GM12878 (cell line): ENCODE measurements at regions not wholly inside any gene's neighbourhood (a gene's known extent, or its start where the extent isn't known, plus 50 kb on each side); places are given as distances from the start of the nearest gene placed in this dataset.
A peak's percentile ranks its signal among the peaks of the same experiment; 100 is the strongest.

Experiments
- ATAC-seq: fragments of 200-7000 bp; cut with Tn5 transposase; 3 replicates; pipeline ENCODE4 v1.9.1; 2020; ENCODE audit warnings: mild to moderate bottlenecking, moderate library complexity
- BruUV-seq: library from RNA; stranded (reverse); fragments of 400-500 nt; replicated peaks from 2 replicates; lab custom pipeline; 2021; lab: Mats Ljungman, UMichigan
- CTCF ChIA-PET: fragments of 300-600 bp; sonication (Branson Sonifier 250); formaldehyde crosslinking; extraction: SDS; loops from one replicate; lab custom pipeline; 2021; ENCODE audit warnings: inconsistent platforms; lab: Yijun Ruan, JAX
- POLR2A ChIA-PET: fragments of 350-600 bp; formaldehyde crosslinking; extraction: SDS; loops from one replicate; lab custom pipeline; 2021; ENCODE audit warnings: inconsistent platforms; lab: Charles Lee
- RAD21 ChIA-PET: fragments of 300-600 bp; sonication (Branson Sonifier 250); formaldehyde crosslinking; loops from one replicate; lab custom pipeline; 2023; ENCODE audit warnings: antibody characterized with exemption; ENCODE audit not compliant: unreplicated experiment; lab: Charles Lee
- SMC1A ChIA-PET: fragments of 300-600 bp; sonication (Branson Sonifier 250); formaldehyde crosslinking; loops from one replicate; lab custom pipeline; 2023; ENCODE audit not compliant: unreplicated experiment, uncharacterized antibody; lab: Charles Lee
- DNase-seq: peaks from one replicate; pipeline ENCODE4 v3.0.0-alpha.2; 2011; ENCODE audit warnings: low read depth, low spot score
- FAIRE-seq: peaks from 3 replicates; lab custom pipeline; 2011; peaks lifted over from hg19 to GRCh38; lab: Jason Lieb, UNC
- H2AFZ ChIP-seq: 2 replicates; pipeline ENCODE4 v1.6.0; 2011; ENCODE audit warnings: low read depth, low read length, control low read depth; ENCODE audit not compliant: control insufficient read depth
- H3K27ac ChIP-seq: 2 replicates; pipeline ENCODE4 v1.5.1; 2011; ENCODE audit warnings: control low read depth; ENCODE audit not compliant: control insufficient read depth, insufficient read depth
- H3K27me3 ChIP-seq, 2 experiments: replicated peaks in 1 of 2; 2 replicates each; pipeline versions ENCODE4 v1.6.0 to v1.6.1; 2011; ENCODE audit warnings: low read length in 1 of 2; ENCODE audit not compliant: control insufficient read depth in 2 of 2, insufficient read depth in 2 of 2
- H3K36me3 ChIP-seq, 2 experiments: 2 replicates each; pipeline ENCODE4 v1.5.1; 2011; ENCODE audit warnings: low read length in 1 of 2; ENCODE audit not compliant: control insufficient read depth in 2 of 2, insufficient read depth in 2 of 2
- H3K4me1 ChIP-seq: 2 replicates; pipeline ENCODE4 v1.6.1; 2011; ENCODE audit warnings: mild to moderate bottlenecking, low read length, moderate library complexity, mixed read lengths; ENCODE audit not compliant: control insufficient read depth, insufficient read depth
- H3K4me2 ChIP-seq: 2 replicates; pipeline ENCODE4 v1.6.0; 2011; ENCODE audit warnings: control low read depth; ENCODE audit not compliant: control insufficient read depth, insufficient read depth
- H3K4me3 ChIP-seq: fragments of 200-600 bp; sonication (generic); 2 replicates; pipeline ENCODE4 v1.5.1; 2016
- H3K79me2 ChIP-seq: 2 replicates; pipeline ENCODE4 v1.6.0; 2011; ENCODE audit warnings: low read length; ENCODE audit not compliant: control insufficient read depth, insufficient read depth
- H3K9ac ChIP-seq: 2 replicates; pipeline ENCODE4 v1.8.0; 2011; ENCODE audit warnings: low read length, control low read depth, mixed read lengths; ENCODE audit not compliant: control insufficient read depth, insufficient read depth
- H3K9me3 ChIP-seq: replicated peaks from 3 replicates; pipeline ENCODE4 v1.5.1; 2011; ENCODE audit warnings: mild to moderate bottlenecking, low read length; ENCODE audit not compliant: control insufficient read depth, insufficient read depth
- H4K20me1 ChIP-seq: 2 replicates; pipeline ENCODE4 v1.6.0; 2011; ENCODE audit not compliant: control insufficient read depth, insufficient read depth
- CBFB ChIP-seq: IDR thresholded peaks from 2 replicates; pipeline ENCODE4 v1.6.1; 2016; ENCODE audit warnings: antibody characterized with exemption, low read depth
- SPI1 ChIP-seq: IDR thresholded peaks from 2 replicates; pipeline ENCODE4 v1.6.1; 2011; ENCODE audit warnings: low read depth, mild to moderate bottlenecking, low read length, moderate library complexity, borderline replicate concordance; ENCODE audit not compliant: insufficient read depth
- ZNF622 ChIP-seq: fragments of 450-650 bp; IDR thresholded peaks from 2 replicates; pipeline ENCODE4 v1.6.1; 2017; ENCODE audit warnings: mild to moderate bottlenecking, inconsistent platforms
- WGBS: methylation state at CpG from one replicate; pipeline ENCODE4 v1.1.6; 2016; ENCODE audit warnings: low lambda C conversion rate; ENCODE audit not compliant: insufficient replicate concordance, insufficient coverage; ENCODE audit errors: missing lambda C conversion rate; 5-methylcytosine and 5-hydroxymethylcytosine counted together
- in situ Hi-C: fragments of 300-500 bp; cut with MboI; formaldehyde crosslinking; loops from 9 replicates; pipeline ENCODE4 v1.14.3; 2018; ENCODE audit warnings: mixed read lengths
- intact Hi-C: fragments of 100-400 bp; cut with micrococcal nuclease; formaldehyde crosslinking; loops from one replicate; pipeline ENCODE4 v1.14.2; 2022; ENCODE audit not compliant: unreplicated experiment
- TF ChIP-seq, protein P1 (sequence below): IDR thresholded peaks from 2 replicates; pipeline ENCODE4 v1.6.1; 2012; ENCODE audit warnings: low read length, inconsistent platforms
- TF ChIP-seq, protein P2 (sequence below): fragments of 450-650 bp; IDR thresholded peaks from 2 replicates; pipeline ENCODE4 v1.6.1; 2017; ENCODE audit warnings: mild to moderate bottlenecking
- TF ChIP-seq, protein P3 (sequence below): IDR thresholded peaks from 2 replicates; pipeline ENCODE4 v1.6.1; 2011; ENCODE audit warnings: low read depth, mild to moderate bottlenecking, low read length, moderate library complexity, borderline replicate concordance; ENCODE audit errors: extremely low read depth
- TF ChIP-seq, protein P4 (sequence below): IDR thresholded peaks from 2 replicates; pipeline ENCODE4 v1.6.1; 2012; ENCODE audit warnings: improper control_type of control experiment, low read depth, low read length; ENCODE audit not compliant: insufficient replicate concordance
- TF ChIP-seq, protein P5 (sequence below): fragments of 450-650 bp; IDR thresholded peaks from 2 replicates; pipeline ENCODE4 v1.6.1; 2016; ENCODE audit warnings: mild to moderate bottlenecking, moderate library complexity, borderline replicate concordance

DNA sequence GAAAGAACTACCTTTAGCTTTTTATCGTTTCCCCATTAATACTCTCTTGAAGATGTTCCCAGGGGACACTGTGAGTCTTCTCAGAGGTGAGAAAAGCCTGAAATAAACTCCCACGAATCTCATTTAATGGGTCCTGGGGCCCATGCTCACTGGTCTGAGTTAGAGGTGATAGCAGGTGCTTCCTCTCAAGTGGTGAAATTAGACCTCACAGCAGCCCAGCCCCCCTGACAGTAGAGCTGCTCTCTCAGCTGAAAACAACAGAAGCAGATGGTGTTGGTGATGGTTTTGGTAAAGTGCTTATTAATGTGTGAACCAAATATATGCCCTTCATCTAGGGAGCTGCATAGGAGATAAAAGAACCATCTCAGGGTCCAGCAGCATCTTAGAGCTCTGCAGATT, 76.8 kb upstream of the VPREB1 start:
- no TSS peak for BruUV-seq
- SMC1A ChIA-PET, result interaction anchor here (0.7 to 5.8 kb wide), 26 partner anchors 9 to 790 kb away, joined by 3 to 47 read pairs (median 5); no protein-coding TSS in a partner anchor
- peak; percentile 90 for FAIRE-seq
- Histone ChIP-seq H3K79me2 (no peaks in the 10 kb centered on the region), H3K9ac (peak overlapping the region; percentile 65; the same call in 1 of the 2 replicates), H4K20me1 (no peaks in the 10 kb centered on the region), H3K36me3 (no peaks in the 10 kb centered on the region), H3K9me3 (no peaks in the 10 kb centered on the region), H2AFZ (peak overlapping the region; percentile 68), H3K4me3 (peak overlapping the region; percentile 52; the same call in 1 of the 2 replicates), H3K4me2 (peak overlapping the region; percentile 95), H3K27me3 (no peaks in the 10 kb centered on the region), H3K4me1 (peaks cover 17% of the 10 kb centered on the region), H3K27ac (peak overlapping the region; percentile 83)
- DNase-seq, result peak; percentile 79
- RAD21 ChIA-PET, result interaction anchor here (0.7 to 4.8 kb wide), 23 partner anchors 10 to 970 kb away, joined by 3 to 34 read pairs (median 5); no protein-coding TSS in a partner anchor
- WGBS, result 0% methylated on average over 2 of the region's 2 CpGs
- CTCF ChIA-PET, result interaction anchor here (1.0 to 8.4 kb wide), 17 partner anchors 9 to 792 kb away, joined by 3 to 61 read pairs (median 7); no protein-coding TSS in a partner anchor
- POLR2A ChIA-PET, result interaction anchor here (1.0 to 1.9 kb wide), 9 partner anchors 9 to 186 kb away, joined by 3 to 9 read pairs (median 3); partner anchors contain the start of gene TOP3B
- ATAC-seq, result peak; percentile 88
- intact Hi-C loops (loop anchor here (1.0 kb wide), 2 partner anchors 10 to 28 kb away; no protein-coding TSS in a partner anchor), in situ Hi-C loops (no loop called here)
- TF ChIP-seq CBFB, result no peak
- TF ChIP-seq, protein P1, sequence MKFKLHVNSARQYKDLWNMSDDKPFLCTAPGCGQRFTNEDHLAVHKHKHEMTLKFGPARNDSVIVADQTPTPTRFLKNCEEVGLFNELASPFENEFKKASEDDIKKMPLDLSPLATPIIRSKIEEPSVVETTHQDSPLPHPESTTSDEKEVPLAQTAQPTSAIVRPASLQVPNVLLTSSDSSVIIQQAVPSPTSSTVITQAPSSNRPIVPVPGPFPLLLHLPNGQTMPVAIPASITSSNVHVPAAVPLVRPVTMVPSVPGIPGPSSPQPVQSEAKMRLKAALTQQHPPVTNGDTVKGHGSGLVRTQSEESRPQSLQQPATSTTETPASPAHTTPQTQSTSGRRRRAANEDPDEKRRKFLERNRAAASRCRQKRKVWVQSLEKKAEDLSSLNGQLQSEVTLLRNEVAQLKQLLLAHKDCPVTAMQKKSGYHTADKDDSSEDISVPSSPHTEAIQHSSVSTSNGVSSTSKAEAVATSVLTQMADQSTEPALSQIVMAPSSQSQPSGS, result peak; percentile 69; the same call in 1 of the 2 replicates
- TF ChIP-seq ZNF622, result no peak
- TF ChIP-seq, protein P2, sequence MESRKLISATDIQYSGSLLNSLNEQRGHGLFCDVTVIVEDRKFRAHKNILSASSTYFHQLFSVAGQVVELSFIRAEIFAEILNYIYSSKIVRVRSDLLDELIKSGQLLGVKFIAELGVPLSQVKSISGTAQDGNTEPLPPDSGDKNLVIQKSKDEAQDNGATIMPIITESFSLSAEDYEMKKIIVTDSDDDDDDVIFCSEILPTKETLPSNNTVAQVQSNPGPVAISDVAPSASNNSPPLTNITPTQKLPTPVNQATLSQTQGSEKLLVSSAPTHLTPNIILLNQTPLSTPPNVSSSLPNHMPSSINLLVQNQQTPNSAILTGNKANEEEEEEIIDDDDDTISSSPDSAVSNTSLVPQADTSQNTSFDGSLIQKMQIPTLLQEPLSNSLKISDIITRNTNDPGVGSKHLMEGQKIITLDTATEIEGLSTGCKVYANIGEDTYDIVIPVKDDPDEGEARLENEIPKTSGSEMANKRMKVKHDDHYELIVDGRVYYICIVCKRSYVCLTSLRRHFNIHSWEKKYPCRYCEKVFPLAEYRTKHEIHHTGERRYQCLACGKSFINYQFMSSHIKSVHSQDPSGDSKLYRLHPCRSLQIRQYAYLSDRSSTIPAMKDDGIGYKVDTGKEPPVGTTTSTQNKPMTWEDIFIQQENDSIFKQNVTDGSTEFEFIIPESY, result no peak
- TF ChIP-seq, protein P3, sequence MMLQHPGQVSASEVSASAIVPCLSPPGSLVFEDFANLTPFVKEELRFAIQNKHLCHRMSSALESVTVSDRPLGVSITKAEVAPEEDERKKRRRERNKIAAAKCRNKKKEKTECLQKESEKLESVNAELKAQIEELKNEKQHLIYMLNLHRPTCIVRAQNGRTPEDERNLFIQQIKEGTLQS, result no peak
- TF ChIP-seq SPI1, result no peak
- TF ChIP-seq, protein P4, sequence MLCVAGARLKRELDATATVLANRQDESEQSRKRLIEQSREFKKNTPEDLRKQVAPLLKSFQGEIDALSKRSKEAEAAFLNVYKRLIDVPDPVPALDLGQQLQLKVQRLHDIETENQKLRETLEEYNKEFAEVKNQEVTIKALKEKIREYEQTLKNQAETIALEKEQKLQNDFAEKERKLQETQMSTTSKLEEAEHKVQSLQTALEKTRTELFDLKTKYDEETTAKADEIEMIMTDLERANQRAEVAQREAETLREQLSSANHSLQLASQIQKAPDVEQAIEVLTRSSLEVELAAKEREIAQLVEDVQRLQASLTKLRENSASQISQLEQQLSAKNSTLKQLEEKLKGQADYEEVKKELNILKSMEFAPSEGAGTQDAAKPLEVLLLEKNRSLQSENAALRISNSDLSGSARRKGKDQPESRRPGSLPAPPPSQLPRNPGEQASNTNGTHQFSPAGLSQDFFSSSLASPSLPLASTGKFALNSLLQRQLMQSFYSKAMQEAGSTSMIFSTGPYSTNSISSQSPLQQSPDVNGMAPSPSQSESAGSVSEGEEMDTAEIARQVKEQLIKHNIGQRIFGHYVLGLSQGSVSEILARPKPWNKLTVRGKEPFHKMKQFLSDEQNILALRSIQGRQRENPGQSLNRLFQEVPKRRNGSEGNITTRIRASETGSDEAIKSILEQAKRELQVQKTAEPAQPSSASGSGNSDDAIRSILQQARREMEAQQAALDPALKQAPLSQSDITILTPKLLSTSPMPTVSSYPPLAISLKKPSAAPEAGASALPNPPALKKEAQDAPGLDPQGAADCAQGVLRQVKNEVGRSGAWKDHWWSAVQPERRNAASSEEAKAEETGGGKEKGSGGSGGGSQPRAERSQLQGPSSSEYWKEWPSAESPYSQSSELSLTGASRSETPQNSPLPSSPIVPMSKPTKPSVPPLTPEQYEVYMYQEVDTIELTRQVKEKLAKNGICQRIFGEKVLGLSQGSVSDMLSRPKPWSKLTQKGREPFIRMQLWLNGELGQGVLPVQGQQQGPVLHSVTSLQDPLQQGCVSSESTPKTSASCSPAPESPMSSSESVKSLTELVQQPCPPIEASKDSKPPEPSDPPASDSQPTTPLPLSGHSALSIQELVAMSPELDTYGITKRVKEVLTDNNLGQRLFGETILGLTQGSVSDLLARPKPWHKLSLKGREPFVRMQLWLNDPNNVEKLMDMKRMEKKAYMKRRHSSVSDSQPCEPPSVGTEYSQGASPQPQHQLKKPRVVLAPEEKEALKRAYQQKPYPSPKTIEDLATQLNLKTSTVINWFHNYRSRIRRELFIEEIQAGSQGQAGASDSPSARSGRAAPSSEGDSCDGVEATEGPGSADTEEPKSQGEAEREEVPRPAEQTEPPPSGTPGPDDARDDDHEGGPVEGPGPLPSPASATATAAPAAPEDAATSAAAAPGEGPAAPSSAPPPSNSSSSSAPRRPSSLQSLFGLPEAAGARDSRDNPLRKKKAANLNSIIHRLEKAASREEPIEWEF, result peak; percentile 94
- TF ChIP-seq, protein P5, sequence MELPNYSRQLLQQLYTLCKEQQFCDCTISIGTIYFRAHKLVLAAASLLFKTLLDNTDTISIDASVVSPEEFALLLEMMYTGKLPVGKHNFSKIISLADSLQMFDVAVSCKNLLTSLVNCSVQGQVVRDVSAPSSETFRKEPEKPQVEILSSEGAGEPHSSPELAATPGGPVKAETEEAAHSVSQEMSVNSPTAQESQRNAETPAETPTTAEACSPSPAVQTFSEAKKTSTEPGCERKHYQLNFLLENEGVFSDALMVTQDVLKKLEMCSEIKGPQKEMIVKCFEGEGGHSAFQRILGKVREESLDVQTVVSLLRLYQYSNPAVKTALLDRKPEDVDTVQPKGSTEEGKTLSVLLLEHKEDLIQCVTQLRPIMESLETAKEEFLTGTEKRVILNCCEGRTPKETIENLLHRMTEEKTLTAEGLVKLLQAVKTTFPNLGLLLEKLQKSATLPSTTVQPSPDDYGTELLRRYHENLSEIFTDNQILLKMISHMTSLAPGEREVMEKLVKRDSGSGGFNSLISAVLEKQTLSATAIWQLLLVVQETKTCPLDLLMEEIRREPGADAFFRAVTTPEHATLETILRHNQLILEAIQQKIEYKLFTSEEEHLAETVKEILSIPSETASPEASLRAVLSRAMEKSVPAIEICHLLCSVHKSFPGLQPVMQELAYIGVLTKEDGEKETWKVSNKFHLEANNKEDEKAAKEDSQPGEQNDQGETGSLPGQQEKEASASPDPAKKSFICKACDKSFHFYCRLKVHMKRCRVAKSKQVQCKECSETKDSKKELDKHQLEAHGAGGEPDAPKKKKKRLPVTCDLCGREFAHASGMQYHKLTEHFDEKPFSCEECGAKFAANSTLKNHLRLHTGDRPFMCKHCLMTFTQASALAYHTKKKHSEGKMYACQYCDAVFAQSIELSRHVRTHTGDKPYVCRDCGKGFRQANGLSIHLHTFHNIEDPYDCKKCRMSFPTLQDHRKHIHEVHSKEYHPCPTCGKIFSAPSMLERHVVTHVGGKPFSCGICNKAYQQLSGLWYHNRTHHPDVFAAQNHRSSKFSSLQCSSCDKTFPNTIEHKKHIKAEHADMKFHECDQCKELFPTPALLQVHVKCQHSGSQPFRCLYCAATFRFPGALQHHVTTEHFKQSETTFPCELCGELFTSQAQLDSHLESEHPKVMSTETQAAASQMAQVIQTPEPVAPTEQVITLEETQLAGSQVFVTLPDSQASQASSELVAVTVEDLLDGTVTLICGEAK, result no peak
